GM12878 (cell line): ENCODE measurements at regions not wholly inside any gene's neighbourhood (a gene's known extent, or its start where the extent isn't known, plus 50 kb on each side); places are given as distances from the start of the nearest gene placed in this dataset.

Experiments
- ATAC-seq: fragments of 200-7000 bp; cut with Tn5 transposase; 3 replicates; pipeline ENCODE4 v1.9.1; 2020; ENCODE audit warnings: mild to moderate bottlenecking, moderate library complexity
- BruUV-seq: library from RNA; stranded (reverse); fragments of 400-500 nt; replicated peaks from 2 replicates; lab custom pipeline; 2021; lab: Mats Ljungman, UMichigan
- CTCF ChIA-PET: fragments of 300-600 bp; sonication (Branson Sonifier 250); formaldehyde crosslinking; extraction: SDS; loops from one replicate; lab custom pipeline; 2021; ENCODE audit warnings: inconsistent platforms; lab: Yijun Ruan, JAX
- POLR2A ChIA-PET: fragments of 350-600 bp; formaldehyde crosslinking; extraction: SDS; loops from one replicate; lab custom pipeline; 2021; ENCODE audit warnings: inconsistent platforms; lab: Charles Lee
- RAD21 ChIA-PET: fragments of 300-600 bp; sonication (Branson Sonifier 250); formaldehyde crosslinking; loops from one replicate; lab custom pipeline; 2023; ENCODE audit warnings: antibody characterized with exemption; ENCODE audit not compliant: unreplicated experiment; lab: Charles Lee
- SMC1A ChIA-PET: fragments of 300-600 bp; sonication (Branson Sonifier 250); formaldehyde crosslinking; loops from one replicate; lab custom pipeline; 2023; ENCODE audit not compliant: unreplicated experiment, uncharacterized antibody; lab: Charles Lee
- DNase-seq: peaks from one replicate; pipeline ENCODE4 v3.0.0-alpha.2; 2011; ENCODE audit warnings: low read depth, low spot score
- FAIRE-seq: peaks from 3 replicates; lab custom pipeline; 2011; peaks lifted over from hg19 to GRCh38; lab: Jason Lieb, UNC
- H2AFZ ChIP-seq: 2 replicates; pipeline ENCODE4 v1.6.0; 2011; ENCODE audit warnings: low read depth, low read length, control low read depth; ENCODE audit not compliant: control insufficient read depth
- H3K27ac ChIP-seq: 2 replicates; pipeline ENCODE4 v1.5.1; 2011; ENCODE audit warnings: control low read depth; ENCODE audit not compliant: control insufficient read depth, insufficient read depth
- H3K27me3 ChIP-seq, 2 experiments: replicated peaks in 1 of 2; 2 replicates each; pipeline versions ENCODE4 v1.6.0 to v1.6.1; 2011; ENCODE audit warnings: low read length in 1 of 2; ENCODE audit not compliant: control insufficient read depth in 2 of 2, insufficient read depth in 2 of 2
- H3K36me3 ChIP-seq, 2 experiments: 2 replicates each; pipeline ENCODE4 v1.5.1; 2011; ENCODE audit warnings: low read length in 1 of 2; ENCODE audit not compliant: control insufficient read depth in 2 of 2, insufficient read depth in 2 of 2
- H3K4me1 ChIP-seq: 2 replicates; pipeline ENCODE4 v1.6.1; 2011; ENCODE audit warnings: mild to moderate bottlenecking, low read length, moderate library complexity, mixed read lengths; ENCODE audit not compliant: control insufficient read depth, insufficient read depth
- H3K4me2 ChIP-seq: 2 replicates; pipeline ENCODE4 v1.6.0; 2011; ENCODE audit warnings: control low read depth; ENCODE audit not compliant: control insufficient read depth, insufficient read depth
- H3K4me3 ChIP-seq: fragments of 200-600 bp; sonication (generic); 2 replicates; pipeline ENCODE4 v1.5.1; 2016
- H3K79me2 ChIP-seq: 2 replicates; pipeline ENCODE4 v1.6.0; 2011; ENCODE audit warnings: low read length; ENCODE audit not compliant: control insufficient read depth, insufficient read depth
- H3K9ac ChIP-seq: 2 replicates; pipeline ENCODE4 v1.8.0; 2011; ENCODE audit warnings: low read length, control low read depth, mixed read lengths; ENCODE audit not compliant: control insufficient read depth, insufficient read depth
- H3K9me3 ChIP-seq: replicated peaks from 3 replicates; pipeline ENCODE4 v1.5.1; 2011; ENCODE audit warnings: mild to moderate bottlenecking, low read length; ENCODE audit not compliant: control insufficient read depth, insufficient read depth
- H4K20me1 ChIP-seq: 2 replicates; pipeline ENCODE4 v1.6.0; 2011; ENCODE audit not compliant: control insufficient read depth, insufficient read depth
- ESRRA ChIP-seq: IDR thresholded peaks from 2 replicates; pipeline ENCODE4 v1.6.1; 2012; ENCODE audit warnings: mild to moderate bottlenecking, low read length, improper control_type of control experiment
- IRF5 ChIP-seq: fragments of 450-650 bp; IDR thresholded peaks from 2 replicates; pipeline ENCODE4 v1.6.1; 2017; ENCODE audit warnings: borderline replicate concordance
- KDM1A ChIP-seq: fragments of 200-600 bp; sonication (generic); IDR thresholded peaks from 2 replicates; pipeline ENCODE4 v1.6.1; 2016; ENCODE audit warnings: borderline replicate concordance
- PAX8 ChIP-seq: fragments of 450-650 bp; IDR thresholded peaks from 2 replicates; pipeline ENCODE4 v1.6.1; 2017; ENCODE audit warnings: mild to moderate bottlenecking, moderate library complexity
- WGBS: methylation state at CpG from one replicate; pipeline ENCODE4 v1.1.6; 2016; ENCODE audit warnings: low lambda C conversion rate; ENCODE audit not compliant: insufficient replicate concordance, insufficient coverage; ENCODE audit errors: missing lambda C conversion rate; 5-methylcytosine and 5-hydroxymethylcytosine counted together
- in situ Hi-C: fragments of 300-500 bp; cut with MboI; formaldehyde crosslinking; loops from 9 replicates; pipeline ENCODE4 v1.14.3; 2018; ENCODE audit warnings: mixed read lengths
- intact Hi-C: fragments of 100-400 bp; cut with micrococcal nuclease; formaldehyde crosslinking; loops from one replicate; pipeline ENCODE4 v1.14.2; 2022; ENCODE audit not compliant: unreplicated experiment

GRCh38 chr1:224045556-224045955 is 68.4 kb upstream of the FBXO28 start:
- Histone ChIP-seq H3K27ac (no peak overlapping the region), H3K9ac (no peak overlapping the region), H3K4me3 (no peak overlapping the region), H3K79me2 (no peaks in the 10 kb centered on the region), H3K36me3 (no peaks in the 10 kb centered on the region), H2AFZ (no peak overlapping the region), H3K4me1 (no peaks in the 10 kb centered on the region), H3K27me3 (peaks cover 0 to 3% of the 10 kb centered on the region in 2 experiments; a peak in 2 of 4 replicates), H3K9me3 (no peaks in the 10 kb centered on the region), H3K4me2 (no peak overlapping the region), H4K20me1 (no peaks in the 10 kb centered on the region)
- ATAC-seq (no peak), DNase-seq (no peak), FAIRE-seq (no peak)
- in situ Hi-C loops: no loop called here
- POLR2A ChIA-PET: no interaction called here
- SMC1A ChIA-PET: no interaction called here
- TF ChIP-seq ESRRA (no peak), KDM1A (no peak)
- no TSS peak for BruUV-seq
- intact Hi-C loops: no loop called here
- WGBS: 45% methylated on average over 7 of the region's 7 CpGs
- RAD21 ChIA-PET: no interaction called here
- CTCF ChIA-PET: interaction anchor here (1.0 kb wide), 1 partner anchor 288 kb away, joined by 3 read pairs; no protein-coding TSS in a partner anchor

- Histone ChIP-seq H3K36me3 (no peaks in the 10 kb centered on the region), H3K9ac (no peak overlapping the region), H3K27me3 (peaks cover 0 to 3% of the 10 kb centered on the region in 2 experiments; a peak in 2 of 4 replicates), H2AFZ (no peak overlapping the region), H3K4me3 (no peak overlapping the region), H3K79me2 (no peaks in the 10 kb centered on the region), H3K27ac (no peak overlapping the region), H3K4me2 (no peak overlapping the region), H3K4me1 (no peaks in the 10 kb centered on the region), H4K20me1 (no peaks in the 10 kb centered on the region), H3K9me3 (no peaks in the 10 kb centered on the region)
- in situ Hi-C loops: no loop called here
- no TSS peak for BruUV-seq
- ChIA-PET CTCF (interaction anchor here (1.0 kb wide), 1 partner anchor 289 kb away, joined by 3 read pairs; no protein-coding TSS in a partner anchor), SMC1A (no interaction called here), RAD21 (no interaction called here), POLR2A (no interaction called here)
- TF ChIP-seq PAX8 (no peak), IRF5 (no peak)
- FAIRE-seq: no peak
- 71% methylated on average over 4 of the region's 4 CpGs for WGBS
- ATAC-seq: no peak
- no peak for DNase-seq
- intact Hi-C loops: no loop called here
Observed at GRCh38 chr1:224044420-224044819, 69.5 kb upstream of the FBXO28 start.
